Astrocyte (in vitro differentiated cells and primary cell): ENCODE measurements at regions not wholly inside any gene's neighbourhood (a gene's known extent, or its start where the extent isn't known, plus 50 kb on each side); places are given as distances from the start of the nearest gene placed in this dataset.
A peak's percentile ranks its signal among the peaks of the same experiment; 100 is the strongest.

Experiments
- DNase-seq: peaks from one replicate; pipeline ENCODE4 v3.0.0-alpha.2; 2010; ENCODE audit warnings: low read depth
- FAIRE-seq: peaks from 2 replicates; lab custom pipeline; 2011; peaks lifted over from hg19 to GRCh38; lab: Jason Lieb, UNC
- H2AFZ ChIP-seq: 2 replicates; pipeline ENCODE4 v1.6.0; 2012; ENCODE audit warnings: low read depth, low read length, inconsistent platforms
- H3K27ac ChIP-seq: 2 replicates; pipeline ENCODE4 v1.5.1; 2011; ENCODE audit warnings: low read depth, low read length, inconsistent platforms
- H3K27me3 ChIP-seq: 2 replicates; pipeline ENCODE4 v1.6.0; 2011; ENCODE audit warnings: low read length, inconsistent platforms; ENCODE audit not compliant: insufficient read depth
- H3K36me3 ChIP-seq: 2 replicates; pipeline ENCODE4 v1.5.1; 2011; ENCODE audit warnings: low read length, inconsistent platforms; ENCODE audit not compliant: insufficient read depth
- H3K4me1 ChIP-seq: 2 replicates; pipeline ENCODE4 v1.5.1; 2011; ENCODE audit warnings: low read length, inconsistent platforms; ENCODE audit not compliant: insufficient read depth
- H3K4me2 ChIP-seq: 2 replicates; pipeline ENCODE4 v1.6.0; 2012; ENCODE audit warnings: low read length, inconsistent platforms
- H3K4me3 ChIP-seq: 2 replicates; pipeline ENCODE4 v1.5.1; 2011; ENCODE audit warnings: low read depth, mild to moderate bottlenecking, low read length, inconsistent platforms; ENCODE audit not compliant: insufficient read depth
- H3K79me2 ChIP-seq: 2 replicates; pipeline ENCODE4 v1.6.0; 2012; ENCODE audit warnings: mild to moderate bottlenecking, low read length, inconsistent platforms; ENCODE audit not compliant: insufficient read depth
- H3K9ac ChIP-seq: 2 replicates; pipeline ENCODE4 v1.6.0; 2012; ENCODE audit warnings: mild to moderate bottlenecking, low read length, inconsistent platforms
- H3K9me3 ChIP-seq: 2 replicates; pipeline ENCODE4 v1.5.1; 2012; ENCODE audit warnings: low read depth, mild to moderate bottlenecking, low read length, inconsistent platforms; ENCODE audit not compliant: insufficient read depth
- H4K20me1 ChIP-seq: 2 replicates; pipeline ENCODE4 v1.6.0; 2012; ENCODE audit warnings: low read length, inconsistent platforms; ENCODE audit not compliant: insufficient read depth
- H3K27ac Mint-ChIP-seq: one replicate; pipeline ENCODE4 v1.8.0; 2021; ENCODE audit warnings: mild to moderate bottlenecking, mixed read lengths; ENCODE audit not compliant: unreplicated experiment
- H3K27me3 Mint-ChIP-seq: one replicate; pipeline ENCODE4 v1.8.0; 2021; ENCODE audit warnings: low read depth, mixed read lengths; ENCODE audit not compliant: unreplicated experiment
- H3K36me3 Mint-ChIP-seq: one replicate; pipeline ENCODE4 v1.8.0; 2021; ENCODE audit warnings: low read depth, mixed read lengths; ENCODE audit not compliant: unreplicated experiment
- H3K4me1 Mint-ChIP-seq: one replicate; pipeline ENCODE4 v1.8.0; 2021; ENCODE audit warnings: low read depth, mixed read lengths; ENCODE audit not compliant: unreplicated experiment
- H3K4me3 Mint-ChIP-seq: one replicate; pipeline ENCODE4 v1.8.0; 2021; ENCODE audit warnings: mild to moderate bottlenecking, moderate library complexity, mixed read lengths; ENCODE audit not compliant: unreplicated experiment
- H3K9me3 Mint-ChIP-seq: one replicate; pipeline ENCODE4 v1.8.0; 2021; ENCODE audit warnings: mild to moderate bottlenecking, mixed read lengths; ENCODE audit not compliant: unreplicated experiment
- EZH2 ChIP-seq: IDR thresholded peaks from 2 replicates; pipeline ENCODE4 v1.6.1; 2012; ENCODE audit warnings: mild to moderate bottlenecking, low read length, inconsistent platforms; ENCODE audit not compliant: insufficient read depth
- TF ChIP-seq, protein P1 (sequence below): IDR thresholded peaks from 2 replicates; pipeline ENCODE4 v1.5.1; 2011; ENCODE audit warnings: low read depth, mild to moderate bottlenecking, inconsistent platforms, low read length, moderate library complexity; ENCODE audit not compliant: insufficient read depth

- Histone ChIP-seq H3K4me1 (peaks cover 6% of the 10 kb centered on the region), H4K20me1 (no peaks in the 10 kb centered on the region), H3K79me2 (no peaks in the 10 kb centered on the region), H3K9me3 (no peaks in the 10 kb centered on the region), H3K9ac (no peak overlapping the region), H2AFZ (no peak overlapping the region), H3K4me2 (no peak overlapping the region), H3K27me3 (no peaks in the 10 kb centered on the region), H3K27ac (no peak overlapping the region), H3K36me3 (no peaks in the 10 kb centered on the region), H3K4me3 (no peak overlapping the region)
- Mint-ChIP-seq H3K36me3 (no peaks in the 10 kb centered on the region), H3K27ac (no peak overlapping the region), H3K4me3 (no peak overlapping the region), H3K4me1 (peaks cover 11% of the 10 kb centered on the region), H3K9me3 (peaks cover 3% of the 10 kb centered on the region), H3K27me3 (no peaks in the 10 kb centered on the region)
- FAIRE-seq: no peak
- TF ChIP-seq EZH2: no peak
- TF ChIP-seq, protein P1, sequence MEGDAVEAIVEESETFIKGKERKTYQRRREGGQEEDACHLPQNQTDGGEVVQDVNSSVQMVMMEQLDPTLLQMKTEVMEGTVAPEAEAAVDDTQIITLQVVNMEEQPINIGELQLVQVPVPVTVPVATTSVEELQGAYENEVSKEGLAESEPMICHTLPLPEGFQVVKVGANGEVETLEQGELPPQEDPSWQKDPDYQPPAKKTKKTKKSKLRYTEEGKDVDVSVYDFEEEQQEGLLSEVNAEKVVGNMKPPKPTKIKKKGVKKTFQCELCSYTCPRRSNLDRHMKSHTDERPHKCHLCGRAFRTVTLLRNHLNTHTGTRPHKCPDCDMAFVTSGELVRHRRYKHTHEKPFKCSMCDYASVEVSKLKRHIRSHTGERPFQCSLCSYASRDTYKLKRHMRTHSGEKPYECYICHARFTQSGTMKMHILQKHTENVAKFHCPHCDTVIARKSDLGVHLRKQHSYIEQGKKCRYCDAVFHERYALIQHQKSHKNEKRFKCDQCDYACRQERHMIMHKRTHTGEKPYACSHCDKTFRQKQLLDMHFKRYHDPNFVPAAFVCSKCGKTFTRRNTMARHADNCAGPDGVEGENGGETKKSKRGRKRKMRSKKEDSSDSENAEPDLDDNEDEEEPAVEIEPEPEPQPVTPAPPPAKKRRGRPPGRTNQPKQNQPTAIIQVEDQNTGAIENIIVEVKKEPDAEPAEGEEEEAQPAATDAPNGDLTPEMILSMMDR: no peak
- DNase-seq: no peak
Observed at GRCh38 chr6:134784336-134784735, 165.6 kb downstream of the ALDH8A1 start.

DNA sequence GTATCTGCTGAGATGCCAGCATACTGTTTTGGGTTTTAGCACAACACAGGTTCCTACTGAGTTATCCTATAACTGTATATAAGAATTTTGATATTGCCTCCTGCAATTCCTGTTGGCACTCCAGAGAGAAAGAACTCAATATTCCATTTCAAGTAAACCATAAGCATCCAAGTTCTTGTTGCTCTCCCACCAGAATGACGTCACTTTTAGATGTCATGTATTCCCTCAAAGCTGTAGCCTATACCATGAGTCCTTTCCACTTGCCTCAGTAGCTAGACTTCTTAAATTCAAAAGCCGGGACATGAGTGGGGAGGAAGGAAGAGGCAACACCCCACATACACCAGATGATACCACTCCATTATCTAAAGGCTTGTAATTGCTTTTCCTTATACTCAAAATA lies 171.5 kb downstream of the ALDH8A1 start:
- Histone ChIP-seq H3K27me3 (no peaks in the 10 kb centered on the region), H4K20me1 (no peaks in the 10 kb centered on the region), H3K27ac (no peak overlapping the region), H3K4me2 (no peak overlapping the region), H3K9me3 (no peaks in the 10 kb centered on the region), H3K9ac (no peak overlapping the region), H3K36me3 (no peaks in the 10 kb centered on the region), H2AFZ (no peak overlapping the region), H3K79me2 (no peaks in the 10 kb centered on the region), H3K4me3 (no peak overlapping the region), H3K4me1 (peaks cover 2% of the 10 kb centered on the region)
- TF ChIP-seq EZH2: no peak
- TF ChIP-seq, protein P1: no peak
- no peaks in the 10 kb centered on the region for H3K27me3 Mint-ChIP-seq
- H3K9me3 Mint-ChIP-seq: peaks cover 3% of the 10 kb centered on the region
- FAIRE-seq: no peak
- H3K4me3 Mint-ChIP-seq: no peak overlapping the region
- peaks cover 3% of the 10 kb centered on the region for H3K4me1 Mint-ChIP-seq
- no peak for DNase-seq
- H3K36me3 Mint-ChIP-seq: no peaks in the 10 kb centered on the region
- H3K27ac Mint-ChIP-seq: no peak overlapping the region

DNA sequence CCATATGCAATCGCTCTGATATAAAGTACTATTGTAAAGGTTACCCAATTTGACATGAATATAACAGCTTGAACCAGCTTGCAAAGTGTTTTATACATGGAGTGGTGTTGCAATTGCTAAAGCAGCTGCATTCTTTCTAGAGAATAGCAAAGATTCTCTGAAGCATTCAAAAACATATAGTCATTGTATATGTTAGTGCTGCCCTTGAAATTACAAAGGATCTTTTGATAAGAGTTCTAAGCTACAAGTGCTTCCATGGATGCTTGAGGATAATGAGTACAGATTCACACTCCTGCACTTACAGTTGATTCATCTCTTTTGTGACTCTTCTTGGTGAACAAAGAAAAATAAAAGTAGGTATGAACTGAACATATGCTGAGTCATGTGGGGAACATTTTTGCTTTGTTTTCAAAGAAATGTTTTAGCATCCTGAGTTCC lies 175.7 kb downstream of the ALDH8A1 start:
- peak overlapping the region; percentile 25 for H3K27ac ChIP-seq
- peak overlapping the region; percentile 0 for H3K4me2 ChIP-seq
- peak overlapping the region; percentile 43 for H3K27ac Mint-ChIP-seq

More for the DNA sequence above, 175.7 kb downstream of the ALDH8A1 start:
- H3K9me3 ChIP-seq: no peaks in the 10 kb centered on the region
- no peak for TF ChIP-seq EZH2
- TF ChIP-seq, protein P1: no peak
- no peaks in the 10 kb centered on the region for H3K79me2 ChIP-seq
- H3K4me3 Mint-ChIP-seq: no peak overlapping the region
- peaks cover 3% of the 10 kb centered on the region for H3K4me1 Mint-ChIP-seq
- peak overlapping the region; percentile 8 for H2AFZ ChIP-seq
- H3K4me3 ChIP-seq: no peak overlapping the region
- no peak overlapping the region for H3K9ac ChIP-seq
- DNase-seq (peak; percentile 81), FAIRE-seq (peak; percentile 83)
- H3K27me3 Mint-ChIP-seq: no peaks in the 10 kb centered on the region
- H3K4me1 ChIP-seq: peaks cover 2% of the 10 kb centered on the region
- H3K36me3 ChIP-seq: no peaks in the 10 kb centered on the region
- H3K27me3 ChIP-seq: no peaks in the 10 kb centered on the region
- no peaks in the 10 kb centered on the region for H3K9me3 Mint-ChIP-seq
- no peaks in the 10 kb centered on the region for H3K36me3 Mint-ChIP-seq
- no peaks in the 10 kb centered on the region for H4K20me1 ChIP-seq
